ENCODE measurements at regions not wholly inside any gene's neighbourhood (a gene's known extent, or its start where the extent isn't known, plus 50 kb on each side); places are given as distances from the start of the nearest gene placed in this dataset.
A peak's percentile ranks its signal among the peaks of the same experiment; 100 is the strongest.

GRCh38 chr11:80886684-80887083, 1445.9 kb upstream of the TENM4 start:
- FAIRE-seq, result no peak
- Histone ChIP-seq H3K9me1 (replicated peaks; ENCODE audit: control insufficient read depth, extremely low read depth, insufficient read depth, low read length) (no peaks in the 10 kb centered on the region), H3K27me3 (ENCODE audit: control insufficient read depth in 2 of 2, insufficient read depth in 2 of 2, low read length in 2 of 2) (no peaks in the 10 kb centered on the region), H3K4me2 (ENCODE audit: insufficient read depth, low read length) (no peak overlapping the region), H3K4me1 (ENCODE audit: control insufficient read depth, extremely low read depth, insufficient read depth, low read length) (no peaks in the 10 kb centered on the region), H3K9me3 (replicated peaks; ENCODE audit: control insufficient read depth, insufficient read depth, low read length) (no peaks in the 10 kb centered on the region), H3K4me3 (replicated peaks in 1 of 3; ENCODE audit: insufficient read depth in 1 of 3, low read depth in 1 of 3, low read length in 3 of 3) (no peak overlapping the region), H3K9ac (replicated peaks; ENCODE audit: extremely low read depth, insufficient read depth, low read length) (no peak overlapping the region), H3K79me2 (ENCODE audit: control insufficient read depth, insufficient read depth, low read length) (no peaks in the 10 kb centered on the region), H3K27ac (ENCODE audit: insufficient read depth, low read depth, low read length) (no peak overlapping the region), H2AFZ (ENCODE audit: low read depth, low read length) (no peak overlapping the region), H3K36me3 (ENCODE audit: control insufficient read depth in 2 of 2, extremely low read depth in 1 of 2, insufficient read depth in 2 of 2, low read length in 2 of 2) (no peaks in the 10 kb centered on the region), H4K20me1 (replicated peaks; ENCODE audit: control insufficient read depth, extremely low read depth, insufficient read depth, low read length) (no peaks in the 10 kb centered on the region)
- no peak for TF ChIP-seq JUN (IDR thresholded peaks at IDR 0.05; ENCODE audit: borderline replicate concordance, insufficient read depth, insufficient read length, low read depth)
- TF ChIP-seq FOS (IDR thresholded peaks at IDR 0.05; ENCODE audit: borderline replicate concordance, insufficient read depth, low read length), result no peak
- no peak for TF ChIP-seq POLR2A (IDR thresholded peaks at IDR 0.05; ENCODE audit: low read depth, low read length)
- TF ChIP-seq MAX (IDR thresholded peaks at IDR 0.05; ENCODE audit: insufficient read depth, insufficient read length), result no peak
- TF ChIP-seq POLR2AphosphoS5 (IDR thresholded peaks at IDR 0.05; ENCODE audit: insufficient read depth, low read depth, low read length), result no peak
- no peak for TF ChIP-seq MYC (IDR thresholded peaks at IDR 0.05; ENCODE audit: low read depth, low read length)
- intact Hi-C loops (cut with micrococcal nuclease) (no loop called here), dilution Hi-C loops (cut with MboI; ENCODE audit: extremely low pct_ligation_motif_present, low sequenced_read_pairs) (no loop called here)
- ChIA-PET CTCF (no interaction called here), POLR2A (interaction anchor here (0.6 kb wide), 1 partner anchor 20 kb away, joined by 3 read pairs; no protein-coding TSS in a partner anchor)
- BruUV-seq (replicated peaks), result no TSS peak
- DNase-seq (ENCODE audit: low read depth, low spot score), result no peak

GRCh38 chr11:80873310-80873999, 1432.6 kb upstream of the TENM4 start:
- CTCF ChIA-PET, result interaction anchor here (1.1 to 2.1 kb wide), 4 partner anchors 10 to 18 kb away, joined by 3 to 15 read pairs (median 6); no protein-coding TSS in a partner anchor
- FAIRE-seq (peak; percentile 88), DNase-seq (ENCODE audit: low read depth, low spot score) (peak; percentile 66)
- Histone ChIP-seq H3K4me1 (ENCODE audit: control insufficient read depth, extremely low read depth, insufficient read depth, low read length) (peaks cover 21% of the 10 kb centered on the region), H3K9me1 (replicated peaks; ENCODE audit: control insufficient read depth, extremely low read depth, insufficient read depth, low read length) (no peaks in the 10 kb centered on the region), H3K36me3 (ENCODE audit: control insufficient read depth in 2 of 2, extremely low read depth in 1 of 2, insufficient read depth in 2 of 2, low read length in 2 of 2) (no peaks in the 10 kb centered on the region), H3K4me3 (replicated peaks in 1 of 3; ENCODE audit: insufficient read depth in 1 of 3, low read depth in 1 of 3, low read length in 3 of 3) (no peak overlapping the region), H3K27me3 (ENCODE audit: control insufficient read depth in 2 of 2, insufficient read depth in 2 of 2, low read length in 2 of 2) (no peaks in the 10 kb centered on the region), H3K9me3 (replicated peaks; ENCODE audit: control insufficient read depth, insufficient read depth, low read length) (no peaks in the 10 kb centered on the region), H3K27ac (ENCODE audit: insufficient read depth, low read depth, low read length) (no peak overlapping the region), H3K9ac (replicated peaks; ENCODE audit: extremely low read depth, insufficient read depth, low read length) (no peak overlapping the region), H3K79me2 (ENCODE audit: control insufficient read depth, insufficient read depth, low read length) (no peaks in the 10 kb centered on the region), H3K4me2 (ENCODE audit: insufficient read depth, low read length) (no peak overlapping the region), H2AFZ (ENCODE audit: low read depth, low read length) (no peak overlapping the region), H4K20me1 (replicated peaks; ENCODE audit: control insufficient read depth, extremely low read depth, insufficient read depth, low read length) (no peaks in the 10 kb centered on the region)
- BruUV-seq (replicated peaks), result no TSS peak
- TF ChIP-seq FOS (IDR thresholded peaks at IDR 0.05; ENCODE audit: borderline replicate concordance, insufficient read depth, low read length) (peak; percentile 46), POLR2A (IDR thresholded peaks at IDR 0.05; ENCODE audit: low read depth, low read length) (no peak), JUN (IDR thresholded peaks at IDR 0.05; ENCODE audit: borderline replicate concordance, insufficient read depth, insufficient read length, low read depth) (peak; percentile 44), GATA2 (IDR thresholded peaks at IDR 0.05; ENCODE audit: insufficient read depth, insufficient read length, low read depth, low read length) (no peak)
- intact Hi-C loops (cut with micrococcal nuclease) (no loop called here), dilution Hi-C loops (cut with MboI; ENCODE audit: extremely low pct_ligation_motif_present, low sequenced_read_pairs) (no loop called here)
- POLR2A ChIA-PET, result interaction anchor here (0.6 kb wide), 1 partner anchor 8 kb away, joined by 3 read pairs; no protein-coding TSS in a partner anchor
